Endothelial cell (in vitro differentiated cells): ENCODE measurements at regions not wholly inside any gene's neighbourhood (a gene's known extent, or its start where the extent isn't known, plus 50 kb on each side); places are given as distances from the start of the nearest gene placed in this dataset.

Source experiments
- DNase-seq: peaks from one replicate; pipeline ENCODE4 v3.0.0; 2021; ENCODE audit warnings: low spot score
- H3K27ac Mint-ChIP-seq: one replicate; pipeline ENCODE4 v1.8.0; 2021; ENCODE audit warnings: mixed read lengths, inconsistent platforms; ENCODE audit not compliant: unreplicated experiment
- H3K27me3 Mint-ChIP-seq: one replicate; pipeline ENCODE4 v1.8.0; 2021; ENCODE audit warnings: mild to moderate bottlenecking, moderate library complexity, mixed read lengths, inconsistent platforms; ENCODE audit not compliant: unreplicated experiment
- H3K36me3 Mint-ChIP-seq: one replicate; pipeline ENCODE4 v1.8.0; 2021; ENCODE audit warnings: mild to moderate bottlenecking, low read depth, mixed read lengths, inconsistent platforms; ENCODE audit not compliant: unreplicated experiment
- H3K4me1 Mint-ChIP-seq: one replicate; pipeline ENCODE4 v1.8.0; 2021; ENCODE audit warnings: mild to moderate bottlenecking, mixed read lengths, inconsistent platforms; ENCODE audit not compliant: unreplicated experiment
- H3K4me3 Mint-ChIP-seq: one replicate; pipeline ENCODE4 v1.8.0; 2021; ENCODE audit warnings: mild to moderate bottlenecking, mixed read lengths, inconsistent platforms; ENCODE audit not compliant: unreplicated experiment
- H3K9me3 Mint-ChIP-seq: one replicate; pipeline ENCODE4 v1.8.0; 2021; ENCODE audit warnings: mixed read lengths, inconsistent platforms; ENCODE audit not compliant: unreplicated experiment
- CTCF ChIP-seq: fragments of 200-600 bp; sonication (generic); IDR thresholded peaks from one replicate; pipeline ENCODE4 v1.5.0; 2021; ENCODE audit warnings: antibody characterized with exemption; ENCODE audit not compliant: unreplicated experiment

DNA sequence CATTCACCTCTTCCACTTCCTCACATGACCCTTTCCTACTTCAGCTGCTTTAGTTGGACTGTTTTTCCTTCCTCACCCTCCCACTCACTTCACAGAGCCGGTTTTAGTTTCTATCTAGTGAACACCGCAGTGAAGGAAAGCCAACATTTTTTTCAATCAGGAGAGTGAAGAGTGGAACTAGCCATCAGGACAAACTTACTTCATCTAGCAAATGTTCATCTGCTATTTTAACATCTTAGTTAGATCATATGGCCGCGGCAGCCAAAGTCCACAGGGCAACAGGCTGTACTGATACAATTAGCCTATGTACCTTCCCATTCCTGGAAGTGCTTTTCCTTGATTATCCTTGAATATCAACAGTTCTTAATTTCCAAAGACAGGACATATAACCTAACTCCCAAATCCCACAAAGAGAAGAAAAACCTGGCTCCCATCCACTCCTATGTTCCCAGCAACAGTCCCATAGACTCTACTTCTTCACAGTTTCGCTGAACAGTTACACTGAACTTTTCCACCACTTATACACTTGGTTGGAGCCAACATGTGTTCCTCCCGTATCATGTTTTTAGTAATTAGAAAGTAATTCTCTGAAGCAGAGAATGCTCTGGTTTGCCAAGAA is 456.2 kb upstream of the THBS1 start:
- Mint-ChIP-seq H3K27me3 (no peaks in the 10 kb centered on the region), H3K4me1 (peaks cover 5% of the 10 kb centered on the region), H3K4me3 (no peak overlapping the region), H3K27ac (no peak overlapping the region), H3K36me3 (no peaks in the 10 kb centered on the region), H3K9me3 (no peaks in the 10 kb centered on the region)
- no peak for DNase-seq
- no peak for TF ChIP-seq CTCF

GRCh38 chr15:39125226-39125625 is 455.7 kb upstream of the THBS1 start:
- DNase-seq = no peak
- Mint-ChIP-seq H3K4me1 (peaks cover 5% of the 10 kb centered on the region), H3K4me3 (no peak overlapping the region), H3K27ac (no peak overlapping the region), H3K36me3 (no peaks in the 10 kb centered on the region), H3K27me3 (no peaks in the 10 kb centered on the region), H3K9me3 (no peaks in the 10 kb centered on the region)
- TF ChIP-seq CTCF = no peak

DNA sequence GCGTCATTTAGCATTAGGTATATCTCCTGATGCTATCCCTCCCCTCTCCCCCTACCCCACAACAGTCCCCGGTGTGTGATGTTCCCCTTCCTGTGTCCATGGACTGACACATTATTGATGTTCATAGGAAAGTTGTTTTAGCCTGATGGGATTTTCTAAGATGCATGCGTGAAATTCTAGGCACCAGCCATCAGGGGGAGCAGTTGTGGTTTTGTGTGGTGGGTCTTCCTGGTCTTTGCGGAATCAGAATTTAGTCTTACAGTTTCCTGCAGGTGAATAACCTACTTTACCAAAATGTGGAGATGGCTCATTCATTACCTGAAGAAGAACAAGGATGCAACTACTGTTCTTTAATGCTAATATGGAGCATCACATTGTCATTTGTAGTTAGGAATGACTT is 455.0 kb upstream of the THBS1 start:
- H3K36me3 Mint-ChIP-seq = no peaks in the 10 kb centered on the region
- H3K27me3 Mint-ChIP-seq = no peaks in the 10 kb centered on the region
- H3K4me1 Mint-ChIP-seq = peaks cover 5% of the 10 kb centered on the region
- H3K4me3 Mint-ChIP-seq = no peak overlapping the region
- H3K9me3 Mint-ChIP-seq = no peaks in the 10 kb centered on the region
- peak; percentile 47 for DNase-seq
- TF ChIP-seq CTCF = peak; percentile 80
- H3K27ac Mint-ChIP-seq = no peak overlapping the region

GRCh38 chr15:39127151-39127790 is 453.6 kb upstream of the THBS1 start:
- no peak for DNase-seq
- peaks cover 5% of the 10 kb centered on the region for H3K4me1 Mint-ChIP-seq
- H3K9me3 Mint-ChIP-seq = no peaks in the 10 kb centered on the region
- H3K27ac Mint-ChIP-seq = no peak overlapping the region
- H3K36me3 Mint-ChIP-seq = no peaks in the 10 kb centered on the region
- H3K4me3 Mint-ChIP-seq = no peak overlapping the region
- TF ChIP-seq CTCF = no peak
- no peaks in the 10 kb centered on the region for H3K27me3 Mint-ChIP-seq

- no peak for DNase-seq
- H3K4me3 Mint-ChIP-seq = no peak overlapping the region
- no peaks in the 10 kb centered on the region for H3K9me3 Mint-ChIP-seq
- no peak overlapping the region for H3K27ac Mint-ChIP-seq
- H3K27me3 Mint-ChIP-seq = no peaks in the 10 kb centered on the region
- TF ChIP-seq CTCF = no peak
- peaks cover 5% of the 10 kb centered on the region for H3K4me1 Mint-ChIP-seq
- no peaks in the 10 kb centered on the region for H3K36me3 Mint-ChIP-seq
Observed at GRCh38 chr15:39127925-39128617, 452.8 kb upstream of the THBS1 start.
